ENCODE measurements at regions not wholly inside any gene's neighbourhood (a gene's known extent, or its start where the extent isn't known, plus 50 kb on each side); places are given as distances from the start of the nearest gene placed in this dataset.

- TF ChIP-seq TSHZ2 (CRISPR knock-in tag; IDR thresholded peaks at IDR 0.05) (no peak), BACH2 (CRISPR knock-in tag; IDR thresholded peaks at IDR 0.05; ENCODE audit: borderline replicate concordance) (no peak)
Observed at GRCh38 chr21:38954588-38955004, 148.9 kb downstream of the ETS2 start (continued).

- ATAC-seq = no peak
- TF ChIP-seq ZFP3 (CRISPR knock-in tag; IDR thresholded peaks at IDR 0.05) (no peak), CSDC2 (CRISPR knock-in tag; IDR thresholded peaks at IDR 0.05) (no peak), BACH2 (CRISPR knock-in tag; IDR thresholded peaks at IDR 0.05; ENCODE audit: borderline replicate concordance) (no peak), RARB (CRISPR knock-in tag; IDR thresholded peaks at IDR 0.05) (no peak), CREB5 (CRISPR knock-in tag; IDR thresholded peaks at IDR 0.05; ENCODE audit: low read depth) (no peak), ZNF8 (CRISPR knock-in tag; IDR thresholded peaks at IDR 0.05) (no peak), ZC3H10 (CRISPR knock-in tag; IDR thresholded peaks at IDR 0.05) (no peak), PPARA (CRISPR knock-in tag; IDR thresholded peaks at IDR 0.05; ENCODE audit: borderline replicate concordance) (no peak), POU6F1 (CRISPR knock-in tag; IDR thresholded peaks at IDR 0.05; ENCODE audit: borderline replicate concordance, low read depth) (no peak)
Observed at GRCh38 chr21:38953516-38953915, 147.8 kb downstream of the ETS2 start.

- no peak for TF ChIP-seq SNAI2 (CRISPR knock-in tag; IDR thresholded peaks at IDR 0.05)
- no peak for TF ChIP-seq PATZ1 (CRISPR knock-in tag; IDR thresholded peaks at IDR 0.05; ENCODE audit: borderline replicate concordance)
- no peak for TF ChIP-seq ESRRG (CRISPR knock-in tag; IDR thresholded peaks at IDR 0.05)
- no peak for ATAC-seq
Observed at GRCh38 chr21:38952890-38953289, 147.2 kb downstream of the ETS2 start.

GRCh38 chr21:38951095-38951730 lies 145.5 kb downstream of the ETS2 start:
- TF ChIP-seq ZFP3 (CRISPR knock-in tag; IDR thresholded peaks at IDR 0.05) (peak; percentile 91), ESRRG (CRISPR knock-in tag; IDR thresholded peaks at IDR 0.05) (no peak), CSDC2 (CRISPR knock-in tag; IDR thresholded peaks at IDR 0.05) (no peak)
- ATAC-seq = no peak

GRCh38 chr21:38950435-38951094 lies 144.8 kb downstream of the ETS2 start:
- no peak for ATAC-seq
- no peak for TF ChIP-seq ISL1 (CRISPR knock-in tag; IDR thresholded peaks at IDR 0.05)
- TF ChIP-seq CSRNP3 (CRISPR knock-in tag; IDR thresholded peaks at IDR 0.05) = no peak
- TF ChIP-seq OSR1 (CRISPR knock-in tag; IDR thresholded peaks at IDR 0.05) = no peak
- no peak for TF ChIP-seq ZNF565 (CRISPR knock-in tag; conservative IDR thresholded peaks at IDR 0.05; ENCODE audit: low read depth)
- TF ChIP-seq ARNTL (CRISPR knock-in tag; IDR thresholded peaks at IDR 0.05; ENCODE audit: borderline replicate concordance, low read depth) = no peak
- TF ChIP-seq RARB (CRISPR knock-in tag; IDR thresholded peaks at IDR 0.05) = no peak
- TF ChIP-seq ZFP3 (CRISPR knock-in tag; IDR thresholded peaks at IDR 0.05) = no peak
- TF ChIP-seq ZC3H10 (CRISPR knock-in tag; IDR thresholded peaks at IDR 0.05) = no peak
- TF ChIP-seq PATZ1 (CRISPR knock-in tag; IDR thresholded peaks at IDR 0.05; ENCODE audit: borderline replicate concordance) = no peak
- TF ChIP-seq SNAI2 (CRISPR knock-in tag; IDR thresholded peaks at IDR 0.05) = no peak
- TF ChIP-seq TCF4 (CRISPR knock-in tag; IDR thresholded peaks at IDR 0.05; ENCODE audit: borderline replicate concordance) = no peak
- TF ChIP-seq POU6F1 (CRISPR knock-in tag; IDR thresholded peaks at IDR 0.05; ENCODE audit: borderline replicate concordance, low read depth) = no peak
